CD14-positive monocyte (primary cell): ENCODE measurements at regions not wholly inside any gene's neighbourhood (a gene's known extent, or its start where the extent isn't known, plus 50 kb on each side); places are given as distances from the start of the nearest gene placed in this dataset.

Source experiments
- DNase-seq, 3 donors: peaks; one replicate each; pipeline ENCODE4 v3.0.0-alpha.2; 2011 to 2022
- H2AFZ ChIP-seq: 2 replicates; pipeline ENCODE4 v1.6.0; 2012; ENCODE audit warnings: mild to moderate bottlenecking, low read depth, low read length, inconsistent platforms; ENCODE audit not compliant: insufficient read depth, poor library complexity, severe bottlenecking
- H3K27ac ChIP-seq, 2 donors: 1 replicate in 1 of 2; 2 replicates in 1 of 2; pipeline ENCODE4 v1.5.1; 2012 to 2013; ENCODE audit warnings: low read length in 2 of 2, control low read depth in 1 of 2, inconsistent platforms in 1 of 2, low read depth in 1 of 2, mild to moderate bottlenecking in 1 of 2
- H3K27me3 ChIP-seq, 2 donors: one replicate each; pipeline versions ENCODE4 v1.6.0 to v1.6.1; 2011 to 2013; ENCODE audit warnings: low read length in 2 of 2; ENCODE audit not compliant: control insufficient read depth in 2 of 2, insufficient read depth in 2 of 2
- H3K36me3 ChIP-seq, 2 donors: replicated peaks in 1 of 2; 1 replicate in 1 of 2; 2 replicates in 1 of 2; pipeline versions ENCODE4 v1.5.1 to v1.6.1; 2012 to 2013; ENCODE audit warnings: low read length in 2 of 2, control low read depth in 1 of 2, inconsistent platforms in 1 of 2, mild to moderate bottlenecking in 1 of 2; ENCODE audit not compliant: insufficient read depth in 2 of 2, control insufficient read depth in 1 of 2
- H3K4me1 ChIP-seq, 2 donors: 1 replicate in 1 of 2; 2 replicates in 1 of 2; pipeline versions ENCODE4 v1.5.1 to v1.6.1; 2012 to 2013; ENCODE audit warnings: low read length in 2 of 2, control low read depth in 1 of 2, inconsistent platforms in 1 of 2, mild to moderate bottlenecking in 1 of 2, moderate library complexity in 1 of 2; ENCODE audit not compliant: insufficient read depth in 2 of 2, control insufficient read depth in 1 of 2
- H3K4me2 ChIP-seq: replicated peaks from 2 replicates; pipeline ENCODE3; 2012; ENCODE audit warnings: low read length, moderate library complexity, mild to moderate bottlenecking; ENCODE audit not compliant: poor library complexity, severe bottlenecking; ENCODE audit errors: extremely low read depth
- H3K4me3 ChIP-seq, 3 experiments: fragments of 200-600 bp in 1 of 3; sonication (generic) in 1 of 3; replicated peaks in 1 of 3; 1 replicate in 2 of 3; 2 replicates in 1 of 3; pipeline ENCODE4 v1.5.1; 2011 to 2013; ENCODE audit warnings: low read length in 3 of 3, mild to moderate bottlenecking in 3 of 3, control low read depth in 2 of 3, low read depth in 2 of 3, inconsistent platforms in 1 of 3, moderate library complexity in 1 of 3
- H3K79me2 ChIP-seq: 2 replicates; pipeline ENCODE4 v1.6.0; 2012; ENCODE audit warnings: mild to moderate bottlenecking, control low read depth, inconsistent platforms, low read length, moderate library complexity; ENCODE audit not compliant: insufficient read depth
- H3K9ac ChIP-seq: 2 replicates; pipeline ENCODE4 v1.6.0; 2017; ENCODE audit warnings: low read length, mild to moderate bottlenecking; ENCODE audit not compliant: insufficient read depth, poor library complexity, severe bottlenecking
- H3K9me3 ChIP-seq, 2 donors: replicated peaks in 1 of 2; 1 replicate in 1 of 2; 2 replicates in 1 of 2; pipeline versions ENCODE4 v1.5.1 to v1.6.1; 2012 to 2013; ENCODE audit warnings: low read length in 2 of 2, control low read depth in 1 of 2; ENCODE audit not compliant: control insufficient read depth in 1 of 2, insufficient read depth in 1 of 2
- H4K20me1 ChIP-seq: 2 replicates; pipeline ENCODE4 v1.6.0; 2012; ENCODE audit warnings: mild to moderate bottlenecking, low read length, control low read depth, moderate library complexity; ENCODE audit not compliant: insufficient read depth
- H3K27ac Mint-ChIP-seq, 7 donors: one replicate each; pipeline ENCODE4 v1.8.0; 2020; ENCODE audit warnings: mild to moderate bottlenecking in 7 of 7, mixed read lengths in 7 of 7, moderate library complexity in 6 of 7, inconsistent platforms in 2 of 7
- H3K27me3 Mint-ChIP-seq, 3 donors: one replicate each; pipeline ENCODE4 v1.8.0; 2021 to 2022; ENCODE audit warnings: low read depth in 3 of 3, mild to moderate bottlenecking in 3 of 3, mixed read lengths in 3 of 3, moderate library complexity in 3 of 3, inconsistent platforms in 1 of 3
- H3K36me3 Mint-ChIP-seq, 2 donors: one replicate each; pipeline ENCODE4 v1.8.0; 2020; ENCODE audit warnings: mixed read lengths in 2 of 2, inconsistent platforms in 1 of 2, mild to moderate bottlenecking in 1 of 2
- H3K4me1 Mint-ChIP-seq: one replicate; pipeline ENCODE4 v1.8.0; 2020; ENCODE audit warnings: mild to moderate bottlenecking, mixed read lengths
- H3K4me3 Mint-ChIP-seq, 2 donors: one replicate each; pipeline ENCODE4 v1.8.0; 2020; ENCODE audit warnings: mild to moderate bottlenecking in 2 of 2, mixed read lengths in 2 of 2, moderate library complexity in 1 of 2
- H3K9me3 Mint-ChIP-seq, 7 donors: one replicate each; pipeline ENCODE4 v1.8.0; 2020 to 2022; ENCODE audit warnings: mixed read lengths in 7 of 7, mild to moderate bottlenecking in 6 of 7, moderate library complexity in 6 of 7, inconsistent platforms in 2 of 7
- CTCF ChIP-seq: fragments of 200-600 bp; IDR thresholded peaks from one replicate; pipeline ENCODE4 v1.8.0; 2022; ENCODE audit warnings: antibody characterized with exemption, mild to moderate bottlenecking
- intact Hi-C, 2 donors: fragments of 100-400 bp; cut with micrococcal nuclease; formaldehyde crosslinking; loops; one replicate each; pipeline versions ENCODE4 v1.15.0 to v1.15.1; 2023

DNA sequence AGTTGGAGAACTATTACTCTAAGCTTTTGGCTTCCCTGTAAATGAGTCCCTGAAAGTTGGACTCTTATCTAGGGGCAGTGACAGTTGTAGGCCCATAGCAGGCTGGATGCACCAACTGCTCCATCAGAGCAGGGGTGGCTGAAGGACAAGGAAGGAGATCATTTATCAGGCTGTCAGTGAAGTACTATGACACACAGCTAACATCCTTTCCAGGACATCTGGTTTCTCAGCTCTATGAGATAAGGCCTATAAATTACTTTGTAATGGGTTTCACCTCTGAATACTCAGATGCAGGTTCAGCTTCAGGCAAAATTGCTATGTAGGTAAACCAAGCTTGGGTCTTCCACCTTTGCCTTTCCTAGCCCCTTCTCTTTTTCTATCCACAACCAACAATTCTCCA, 468.5 kb downstream of the KIF16B start:
- no peak overlapping the region for H3K27ac Mint-ChIP-seq
- Histone ChIP-seq H3K27ac (no peak overlapping the region), H3K9ac (no peak overlapping the region), H3K4me3 (no peak overlapping the region), H3K36me3 (no peaks in the 10 kb centered on the region), H3K27me3 (no peaks in the 10 kb centered on the region), H4K20me1 (no peaks in the 10 kb centered on the region), H3K79me2 (no peaks in the 10 kb centered on the region), H3K9me3 (no peaks in the 10 kb centered on the region), H2AFZ (no peak overlapping the region), H3K4me1 (no peaks in the 10 kb centered on the region), H3K4me2 (no peak overlapping the region)
- H3K4me3 Mint-ChIP-seq, result no peak overlapping the region
- no peak for DNase-seq
- no peaks in the 10 kb centered on the region for H3K36me3 Mint-ChIP-seq
- H3K4me1 Mint-ChIP-seq, result no peaks in the 10 kb centered on the region
- intact Hi-C loops, result no loop called here
- H3K9me3 Mint-ChIP-seq, result peaks cover 0 to 3% (median 0%) of the 10 kb centered on the region in 7 donors
- peaks cover 0 to 1% (median 0%) of the 10 kb centered on the region in 3 donors for H3K27me3 Mint-ChIP-seq
- TF ChIP-seq CTCF, result no peak
